ENCODE measurements at regions not wholly inside any gene's neighbourhood (a gene's known extent, or its start where the extent isn't known, plus 50 kb on each side); places are given as distances from the start of the nearest gene placed in this dataset.

DNA sequence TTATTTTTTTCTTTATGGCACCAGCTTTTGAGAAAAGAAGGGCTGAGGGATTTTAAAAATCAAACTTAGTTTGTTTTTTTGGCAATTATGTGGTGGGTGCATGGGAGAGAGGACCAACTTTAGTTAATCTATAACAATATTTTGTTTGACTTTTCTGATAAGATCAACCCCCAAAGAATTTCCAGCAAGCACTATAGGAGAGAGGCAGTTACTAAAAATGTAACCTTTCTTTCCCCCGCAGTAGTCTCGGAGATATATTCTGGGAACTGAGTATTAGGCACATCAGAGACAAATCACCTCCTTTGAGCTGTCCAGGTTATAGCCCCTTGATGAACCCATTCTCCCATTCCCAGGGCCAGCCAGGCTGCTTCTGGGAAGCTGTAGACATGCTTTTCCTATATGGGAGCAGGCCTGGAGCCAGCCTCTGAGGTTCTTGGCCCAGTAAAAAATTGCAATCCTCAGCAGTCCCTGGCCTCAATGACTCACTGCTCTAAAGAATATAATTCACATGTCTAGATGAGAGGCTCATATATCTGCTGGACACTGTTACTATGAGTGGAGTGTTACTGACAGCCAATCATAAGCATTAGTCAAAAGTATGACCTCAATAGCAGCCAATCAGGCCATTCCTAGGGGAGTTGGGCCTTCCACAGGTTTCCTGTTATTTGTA lies 138.3 kb upstream of the AGBL1 start:
- peak; percentile 53 for DNase-seq (ENCODE audit: low read depth)

DNA sequence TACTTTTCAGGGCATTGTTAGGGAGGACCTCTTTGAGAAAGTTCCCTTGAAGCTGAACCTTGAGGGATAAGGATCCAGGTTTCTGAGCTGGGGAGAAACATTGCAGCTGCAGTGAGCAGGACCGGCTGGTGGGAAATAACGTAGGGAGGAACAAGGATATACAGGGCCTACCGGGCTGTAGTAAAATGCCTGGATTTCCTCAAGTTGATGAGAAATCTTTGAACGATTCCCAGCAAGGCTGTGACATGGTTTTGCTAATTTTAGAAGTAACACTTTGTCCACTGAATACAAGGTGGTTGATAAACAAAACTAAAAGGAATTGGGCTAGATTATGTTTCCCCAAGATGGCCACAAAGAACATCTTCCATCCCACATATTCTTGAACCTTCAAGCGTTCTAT lies 137.0 kb upstream of the AGBL1 start:
- DNase-seq (ENCODE audit: low read depth), result no peak

DNA sequence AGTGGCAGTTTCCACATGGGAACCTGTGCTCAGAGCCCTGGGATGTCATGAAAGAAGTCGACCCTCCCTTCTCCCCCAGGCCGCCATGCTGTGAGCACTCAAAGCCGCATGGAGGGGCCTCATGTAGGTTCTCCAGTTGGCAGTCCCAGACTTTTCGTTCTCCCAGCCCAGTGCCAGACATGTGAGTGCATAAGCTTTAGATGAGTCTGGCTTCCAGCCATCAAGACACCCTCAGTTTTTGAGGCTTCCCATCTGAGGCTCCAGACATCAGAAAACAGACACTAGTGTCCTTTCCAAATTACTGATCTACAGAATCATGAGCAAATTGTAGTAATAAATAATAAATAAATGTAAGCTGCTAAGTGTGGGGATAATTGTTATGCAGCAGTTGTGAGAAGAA lies 136.5 kb upstream of the AGBL1 start:
- DNase-seq (ENCODE audit: low read depth), result no peak

DNA sequence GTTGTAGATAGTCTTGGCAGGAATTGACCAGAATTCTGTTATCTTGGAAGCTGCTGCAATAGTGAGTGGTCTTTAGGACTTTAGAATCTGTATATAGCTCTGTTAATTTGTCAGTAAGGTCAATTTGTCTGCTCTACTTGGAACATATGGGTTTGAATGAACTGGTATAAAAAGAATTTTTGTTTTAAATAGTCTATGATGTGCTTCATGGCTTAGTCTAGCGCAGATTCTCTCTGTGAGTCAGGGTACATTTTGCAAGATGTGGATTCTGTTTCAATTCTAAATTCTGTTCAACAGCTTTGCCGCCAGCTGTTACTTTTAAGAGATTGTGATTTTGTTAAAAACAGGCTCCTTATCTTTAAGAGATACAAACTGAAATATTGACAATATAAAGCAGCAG lies 135.9 kb upstream of the AGBL1 start:
- DNase-seq (ENCODE audit: low read depth), result no peak

DNA sequence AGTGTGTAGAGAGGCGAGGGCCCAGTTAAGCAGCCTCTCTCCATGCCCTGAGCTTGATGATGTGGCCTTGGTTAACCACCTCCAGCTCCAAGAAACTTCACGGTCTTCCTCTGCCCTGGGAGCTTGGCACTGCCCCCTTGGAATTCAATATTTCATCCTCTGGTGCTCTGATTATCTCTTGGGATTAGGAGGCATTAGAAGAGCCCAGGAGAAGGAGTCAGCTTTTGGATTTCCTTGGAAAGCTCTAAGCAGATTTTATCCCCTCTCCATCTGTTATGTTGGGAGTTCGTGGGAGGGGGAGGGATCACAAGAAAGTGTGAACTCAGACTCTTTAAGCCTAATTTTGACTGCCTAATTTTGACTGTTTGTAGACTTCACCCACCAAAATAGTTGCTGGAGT lies 132.7 kb upstream of the AGBL1 start:
- DNase-seq (ENCODE audit: low read depth), result no peak

DNA sequence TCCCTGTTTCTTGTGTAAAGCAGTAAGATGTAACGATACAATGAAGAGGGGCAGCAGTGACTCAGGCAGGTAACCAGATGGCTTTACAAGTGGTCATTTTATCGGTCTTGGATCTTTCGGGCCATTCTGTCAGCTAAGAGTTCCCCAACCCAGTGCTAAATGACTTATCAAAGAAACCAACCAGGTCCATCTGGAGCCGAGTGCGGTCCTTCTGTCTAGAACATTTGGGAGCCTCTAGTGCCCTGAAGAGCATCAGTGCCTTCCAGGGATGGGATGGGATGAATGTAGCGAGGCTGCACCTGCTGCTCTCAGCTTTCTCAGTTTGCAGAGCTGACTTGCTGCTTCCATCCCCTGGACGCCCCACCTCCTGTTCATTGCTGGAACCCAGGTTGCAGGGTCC lies 131.7 kb upstream of the AGBL1 start:
- DNase-seq (ENCODE audit: low read depth), result no peak

DNA sequence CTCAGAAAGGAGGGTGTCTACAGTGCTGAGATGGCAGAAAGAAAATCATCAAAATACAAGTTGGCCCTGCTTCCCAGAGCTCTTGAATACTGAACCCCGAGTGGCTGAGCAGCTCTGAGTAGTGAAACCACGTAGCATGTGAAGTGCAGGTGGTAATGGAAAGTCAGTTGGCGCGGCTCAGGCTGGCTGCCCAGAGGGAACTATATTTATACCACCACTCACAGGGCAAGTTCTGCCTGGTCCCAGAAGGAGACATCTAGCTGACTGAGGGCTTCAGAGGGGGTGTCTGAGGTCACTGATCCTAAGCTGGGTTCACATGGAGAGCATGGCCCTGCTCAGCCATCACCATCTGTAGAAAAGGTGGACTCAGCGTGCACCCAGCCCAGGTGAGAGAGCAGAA lies 129.6 kb upstream of the AGBL1 start:
- no peak for DNase-seq (ENCODE audit: low read depth)

DNA sequence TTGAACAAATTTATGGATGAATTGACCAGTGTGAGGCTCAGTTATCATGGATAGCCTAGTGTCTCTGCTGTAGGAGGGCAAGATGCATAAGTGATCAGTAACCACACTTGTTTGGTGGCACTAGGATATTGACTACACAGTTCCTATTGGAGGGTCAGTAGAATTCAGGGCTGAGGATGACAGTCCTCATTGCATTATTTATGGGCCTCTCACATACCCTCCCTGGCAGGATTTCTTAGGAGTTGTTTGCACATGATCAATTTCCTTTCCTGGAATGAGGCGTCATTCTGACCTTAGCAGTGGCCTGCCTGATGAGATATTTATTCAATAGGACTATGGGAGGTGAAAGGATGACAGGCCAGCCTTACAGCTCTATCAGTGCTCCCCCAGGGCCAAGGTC lies 125.1 kb upstream of the AGBL1 start:
- no peak for DNase-seq (ENCODE audit: low read depth)

DNA sequence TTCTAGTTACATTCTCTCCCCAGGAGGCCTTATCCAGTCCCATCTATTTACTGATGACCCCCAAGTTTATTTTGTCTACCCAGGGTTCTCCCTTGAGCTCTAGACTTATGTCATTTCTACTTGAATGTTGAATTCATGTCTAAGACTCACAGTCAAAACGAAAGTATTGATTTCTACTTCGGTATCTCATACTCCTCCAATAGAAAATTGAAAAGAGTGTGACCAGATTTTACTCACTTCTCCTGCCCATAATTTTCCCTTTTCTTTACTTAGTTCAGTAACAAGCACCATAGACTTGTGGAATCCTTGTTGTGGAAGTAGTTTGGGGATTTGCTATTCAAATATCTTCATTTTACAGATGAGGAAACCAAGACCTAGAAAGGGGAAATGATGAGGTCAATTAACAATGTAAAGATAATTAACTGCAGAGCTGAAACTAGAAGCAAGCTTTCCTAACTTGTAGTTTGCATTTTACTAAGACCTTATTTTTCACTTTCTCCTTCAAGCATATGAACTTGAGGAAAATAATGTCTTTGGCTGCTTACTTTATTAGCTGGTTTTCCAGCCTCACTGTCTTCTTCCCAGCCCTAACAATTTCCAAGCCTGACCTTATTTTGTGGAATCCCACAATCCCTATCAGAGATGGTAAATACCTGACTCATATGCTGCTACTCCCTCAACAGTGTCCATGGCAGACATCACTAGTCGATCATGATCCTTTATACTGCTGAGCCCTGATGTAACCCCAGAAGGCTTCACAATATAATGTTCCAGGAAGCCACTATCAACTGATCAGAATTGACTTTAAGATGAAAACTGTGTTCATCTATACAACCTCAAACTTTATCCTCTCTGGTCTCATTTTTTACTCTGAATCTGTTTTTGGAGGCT lies 123.9 kb upstream of the AGBL1 start:
- DNase-seq (ENCODE audit: low read depth), result no peak

DNA sequence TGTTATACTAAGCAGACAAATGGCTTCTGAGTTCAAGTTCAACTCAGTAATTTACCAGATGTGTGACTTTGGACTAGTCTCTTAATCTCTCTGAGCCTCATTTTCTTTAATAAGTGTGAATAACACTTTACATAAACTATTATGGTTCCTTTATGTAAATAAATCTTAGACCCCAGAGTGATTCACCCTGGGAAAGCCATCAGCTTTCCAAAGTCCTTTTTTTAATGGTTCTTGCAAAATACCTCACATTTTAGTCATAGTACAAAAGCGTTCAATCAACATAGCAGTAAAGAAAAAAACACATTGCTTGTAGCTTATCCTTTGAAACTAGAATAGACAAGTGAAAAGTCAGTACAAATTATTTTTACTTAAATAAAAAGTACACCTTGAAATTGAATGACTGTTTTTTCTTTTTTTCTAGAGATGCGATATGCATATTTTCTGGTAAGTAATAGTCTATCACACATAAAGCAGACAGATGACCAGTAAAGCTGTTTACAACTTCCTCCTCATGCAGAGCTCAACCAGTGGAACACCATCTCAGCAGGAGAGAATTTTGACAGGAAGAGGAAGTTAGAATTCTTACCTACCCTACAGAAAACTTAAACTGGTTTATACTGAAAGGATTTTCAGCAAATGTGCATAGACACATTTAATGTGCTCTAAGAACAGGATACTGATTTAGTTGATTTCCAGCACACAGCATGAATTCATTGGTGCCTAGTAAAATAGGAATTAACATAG lies 123.0 kb upstream of the AGBL1 start:
- no peak for DNase-seq (ENCODE audit: low read depth)

DNA sequence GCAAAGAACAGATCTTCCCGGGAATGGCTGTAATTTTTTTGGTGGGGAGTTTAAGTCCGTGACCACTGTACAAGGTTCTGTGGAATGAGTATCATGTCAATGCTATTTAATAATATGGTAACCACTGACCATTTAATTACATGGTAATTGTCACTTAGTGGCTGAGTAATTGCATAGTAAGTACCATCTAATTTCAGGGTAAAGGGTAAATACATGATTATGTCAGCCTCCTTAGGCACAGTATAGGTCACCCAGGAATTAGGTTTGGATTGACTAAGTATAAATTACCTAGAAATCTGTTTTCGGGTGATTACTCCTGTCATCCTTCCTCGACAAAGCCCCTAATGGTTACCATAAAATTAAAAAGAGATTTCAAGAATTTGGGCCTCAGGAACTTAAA lies 120.1 kb upstream of the AGBL1 start:
- DNase-seq (ENCODE audit: low read depth), result no peak

DNA sequence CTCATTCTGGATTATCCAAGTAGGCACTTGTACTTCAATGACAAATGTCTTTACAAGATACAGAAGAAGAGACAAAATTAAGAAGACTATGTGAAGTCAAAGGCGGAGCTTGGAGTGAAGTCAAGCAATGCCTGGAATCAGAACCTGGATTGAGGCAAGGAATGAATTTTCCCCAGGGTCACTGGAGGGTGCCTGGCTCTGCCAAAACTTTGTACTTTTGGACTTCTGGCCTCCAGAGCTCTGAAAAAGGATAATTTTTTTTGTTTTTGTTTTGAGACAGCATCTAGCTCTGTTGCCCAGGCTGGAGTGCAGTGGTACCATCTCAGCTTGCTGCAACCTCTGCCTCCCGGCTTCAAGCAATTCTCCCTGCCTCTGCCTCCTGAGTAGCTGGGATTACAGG lies 119.3 kb upstream of the AGBL1 start:
- no peak for DNase-seq (ENCODE audit: low read depth)

DNA sequence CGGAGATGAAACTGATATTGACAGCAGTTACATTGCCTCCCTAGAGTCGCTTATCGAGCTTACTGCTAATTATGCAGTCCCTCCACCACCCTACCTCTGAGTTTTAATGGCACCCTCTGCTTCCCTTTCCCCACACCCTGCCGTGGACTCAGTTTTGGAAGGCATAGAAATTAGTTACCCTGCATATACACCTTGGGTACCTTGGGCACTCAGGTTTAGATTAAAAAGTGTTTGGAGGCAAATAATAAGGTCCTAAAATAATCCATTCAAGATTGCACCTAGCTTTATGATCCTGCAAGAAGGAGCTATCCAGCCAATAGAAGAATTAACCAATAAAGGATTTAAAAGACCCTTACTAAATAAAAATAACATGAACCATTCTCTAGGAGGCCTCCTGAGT lies 117.8 kb upstream of the AGBL1 start:
- DNase-seq (ENCODE audit: low read depth), result no peak

DNA sequence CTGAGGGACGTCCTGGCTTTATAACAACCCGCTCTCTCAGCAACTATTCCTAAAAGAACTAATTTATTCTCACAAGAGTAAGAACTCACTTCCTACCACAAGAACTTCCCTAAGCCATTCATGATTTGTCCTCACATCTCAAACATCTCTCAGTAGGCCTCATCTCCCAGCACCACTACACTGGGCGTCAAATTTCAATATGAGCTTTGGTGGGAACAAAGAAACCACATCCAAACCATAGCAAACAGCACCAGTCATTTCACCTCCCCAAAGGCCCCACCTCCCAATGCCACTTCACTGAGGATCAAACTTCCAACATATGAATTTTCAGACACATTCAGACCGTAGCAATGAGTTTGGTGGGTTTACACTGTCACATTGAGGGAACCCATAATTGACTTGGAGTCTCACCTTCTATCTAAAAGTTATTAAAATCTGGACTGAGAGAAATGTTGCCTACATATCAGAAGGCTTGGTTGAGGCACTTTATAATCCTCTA lies 116.4 kb upstream of the AGBL1 start:
- no peak for DNase-seq (ENCODE audit: low read depth)

DNA sequence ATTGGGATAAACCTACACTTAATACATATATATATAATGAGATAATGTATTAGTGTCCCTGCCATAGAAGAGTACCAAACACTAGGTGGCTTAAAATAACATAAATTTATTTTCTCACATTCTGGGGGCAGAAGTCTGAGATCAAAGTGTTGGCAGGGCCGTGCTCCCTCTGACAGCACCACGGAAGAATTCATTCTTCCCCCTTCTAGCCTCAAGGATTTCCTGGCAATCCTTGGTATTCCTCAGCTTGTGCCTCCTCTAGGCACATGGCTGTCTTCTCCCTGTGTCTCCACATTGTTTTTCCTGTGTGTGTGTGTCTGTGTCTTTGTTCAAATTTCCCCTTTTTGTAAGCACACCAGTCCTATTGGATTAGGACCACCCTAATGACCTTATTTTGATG lies 115.2 kb upstream of the AGBL1 start:
- DNase-seq (ENCODE audit: low read depth), result no peak

DNA sequence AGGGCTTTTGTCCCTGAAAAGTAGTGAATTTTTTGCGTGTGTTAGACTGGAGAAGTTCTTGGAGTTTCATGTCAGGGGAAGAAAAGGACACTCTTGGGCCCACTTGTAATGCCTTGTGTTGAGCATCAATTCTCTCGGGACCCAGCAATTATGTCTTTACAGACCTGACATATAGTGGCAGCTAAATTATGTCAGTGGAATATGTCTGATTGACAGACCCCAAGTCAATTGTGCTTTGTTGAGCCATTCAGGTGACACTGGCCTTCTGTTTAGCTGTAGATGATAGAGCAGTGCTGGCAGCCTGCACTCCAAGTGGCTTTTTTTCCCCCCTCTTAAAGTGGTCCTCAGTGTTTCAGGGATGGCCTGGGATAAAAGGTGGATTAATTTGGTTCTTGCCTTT lies 112.1 kb upstream of the AGBL1 start:
- no peak for DNase-seq (ENCODE audit: low read depth)

DNA sequence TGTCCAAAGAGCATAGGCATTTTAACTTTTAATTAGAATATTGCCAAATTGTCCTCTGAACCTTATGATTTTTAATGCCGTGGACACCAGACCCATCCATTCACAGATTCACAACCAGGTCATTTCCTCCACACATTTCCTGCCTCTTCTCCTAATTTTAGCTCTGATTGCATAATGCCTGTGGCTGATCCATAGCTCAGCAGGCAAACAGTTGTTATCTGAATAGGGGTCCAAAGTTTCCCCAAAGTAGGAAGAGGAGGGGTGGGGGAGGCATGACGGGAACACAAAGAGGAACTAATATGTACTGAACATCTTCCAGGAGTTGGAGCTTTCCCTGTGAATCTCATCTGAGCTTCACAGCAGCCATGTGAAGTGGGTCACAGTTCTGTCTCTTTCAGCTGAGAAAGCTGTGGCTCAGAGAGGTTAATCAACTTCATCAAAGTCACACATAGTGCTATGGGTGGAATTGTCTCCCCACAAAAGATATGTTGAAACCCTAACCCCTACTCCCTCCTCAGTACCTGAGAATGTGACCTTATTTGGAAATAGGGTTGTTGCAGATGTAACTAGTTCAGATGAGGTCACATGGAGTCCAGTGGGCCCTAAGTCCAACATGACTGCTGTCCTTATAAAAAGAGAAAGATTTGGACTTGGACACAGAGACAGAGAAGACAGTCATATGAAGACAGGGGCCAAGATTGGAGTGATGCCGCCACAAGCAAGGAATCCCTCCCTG lies 106.7 kb upstream of the AGBL1 start:
- DNase-seq (ENCODE audit: low read depth), result no peak

DNA sequence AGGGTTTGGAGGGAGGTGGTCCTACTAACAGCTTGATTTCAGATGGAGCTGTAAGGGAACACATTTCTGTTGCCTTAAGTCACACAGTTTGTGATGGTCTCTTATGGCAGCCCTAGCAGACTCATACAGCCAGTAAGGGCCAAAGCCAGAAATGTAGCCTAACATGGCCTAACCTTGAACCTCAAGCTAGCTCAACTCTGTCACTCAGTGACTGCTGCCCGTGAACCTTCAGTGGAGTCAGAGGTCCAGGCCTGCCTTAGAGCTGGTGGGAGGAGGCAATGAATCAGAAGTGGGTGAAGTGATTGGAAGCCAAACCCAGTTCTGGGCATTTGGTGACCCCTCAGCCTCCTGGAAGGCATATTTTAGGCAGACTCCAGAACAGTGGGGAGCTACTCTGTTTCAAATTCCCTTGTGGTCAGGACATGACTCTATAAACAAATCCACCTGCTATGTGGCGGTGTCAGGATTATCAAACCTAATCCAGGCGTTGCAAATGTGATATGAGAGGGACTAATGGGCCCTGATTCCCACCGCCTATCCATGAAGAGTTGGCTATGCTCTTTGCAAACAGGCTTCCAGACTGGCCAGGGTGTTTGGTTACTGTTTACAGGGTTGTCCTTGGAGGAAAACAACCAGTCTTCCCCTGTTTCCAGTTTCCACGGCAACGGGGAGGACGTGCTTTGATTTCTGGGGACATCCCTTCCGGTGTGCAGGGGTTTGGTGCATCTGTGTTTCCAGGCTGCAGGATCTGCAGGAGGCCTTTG lies 105.9 kb upstream of the AGBL1 start:
- DNase-seq (ENCODE audit: low read depth), result no peak

DNA sequence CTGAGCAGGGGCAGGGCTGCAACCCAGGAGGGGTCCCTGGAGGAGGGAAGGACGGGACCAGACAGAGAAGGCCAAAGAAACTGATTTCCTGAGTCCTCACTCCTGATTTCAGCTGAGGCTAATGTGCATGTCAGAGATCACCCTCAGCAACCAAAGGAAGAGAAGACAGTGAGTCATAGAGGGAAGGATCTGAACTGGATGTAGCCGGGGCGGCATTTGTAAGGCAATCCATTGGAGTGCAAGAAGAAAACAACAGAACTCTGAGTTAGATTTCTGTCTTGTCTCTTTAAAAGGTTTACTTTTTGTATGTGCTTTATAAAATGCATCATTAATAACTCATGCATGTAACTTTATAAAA lies 105.3 kb upstream of the AGBL1 start:
- no peak for DNase-seq (ENCODE audit: low read depth)

DNA sequence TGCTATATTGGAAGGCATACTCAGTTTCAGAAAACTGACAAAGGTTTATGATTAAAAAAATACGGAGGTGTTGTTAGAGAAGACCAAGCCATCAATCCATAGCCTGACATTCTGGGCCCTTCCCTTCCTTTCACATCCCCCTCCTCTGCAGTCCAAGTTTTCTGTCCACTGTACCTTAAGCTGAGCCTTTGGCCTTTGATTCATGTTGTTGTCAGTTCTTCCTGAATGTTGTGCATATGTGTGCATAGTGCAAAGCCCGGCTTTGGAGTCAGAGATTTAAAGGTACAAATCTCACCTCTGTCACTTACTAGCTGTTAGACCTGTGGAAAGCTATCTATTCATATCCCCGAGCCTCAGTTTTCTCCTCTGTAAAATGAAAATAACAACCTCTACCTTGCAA lies 104.9 kb upstream of the AGBL1 start:
- no peak for DNase-seq (ENCODE audit: low read depth)

DNA sequence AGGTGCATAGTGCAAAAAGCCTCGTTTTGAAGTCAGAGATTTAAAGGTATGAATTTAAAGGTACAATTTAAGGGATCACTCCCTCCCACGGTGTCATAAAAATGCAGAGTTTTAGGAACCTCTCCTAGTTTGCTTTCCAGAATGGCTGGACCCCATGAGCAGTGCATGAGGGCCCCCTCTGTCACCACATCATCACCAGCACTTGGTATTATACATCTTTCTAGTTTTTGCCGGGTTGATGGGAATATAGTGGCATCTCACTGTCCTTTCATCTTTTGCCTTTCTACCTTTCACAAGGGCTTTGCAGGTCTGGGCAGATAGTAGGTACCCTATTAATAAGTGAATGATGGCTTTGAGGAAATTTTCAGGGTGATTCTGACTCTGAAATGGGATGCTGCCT lies 103.6 kb upstream of the AGBL1 start:
- DNase-seq (ENCODE audit: low read depth), result no peak

Data from forelimb muscle (tissue), 1 donor.